ENCODE measurements at regions not wholly inside any gene's neighbourhood (a gene's known extent, or its start where the extent isn't known, plus 50 kb on each side); places are given as distances from the start of the nearest gene placed in this dataset.

- Histone ChIP-seq H3K36me3 (no peaks in the 10 kb centered on the region), H3K4me3 (no peak overlapping the region), H3K4me1 (replicated peaks) (no peaks in the 10 kb centered on the region), H3K27me3 (replicated peaks; ENCODE audit: insufficient read depth) (no peaks in the 10 kb centered on the region), H3K27ac (no peak overlapping the region), H3K9me3 (no peaks in the 10 kb centered on the region)
- no peak for TF ChIP-seq POLR2A (IDR thresholded peaks at IDR 0.05)
- no peak for TF ChIP-seq CTCF (IDR thresholded peaks at IDR 0.05)
- TF ChIP-seq POLR2AphosphoS5 (IDR thresholded peaks at IDR 0.05), result no peak
- WGBS, result 93% methylated on average over 6 of the region's 6 CpGs
- no peak for DNase-seq (ENCODE audit: low spot score)
- intact Hi-C loops (cut with DNase I), result no loop called here
These were observed 62.8 kb upstream of the COL13A1 start for GRCh38 chr10:69738858-69739435.

- DNase-seq (ENCODE audit: low spot score), result no peak
- TF ChIP-seq CTCF (IDR thresholded peaks at IDR 0.05), result no peak
- TF ChIP-seq POLR2AphosphoS5 (IDR thresholded peaks at IDR 0.05), result no peak
- TF ChIP-seq POLR2A (IDR thresholded peaks at IDR 0.05), result no peak
- Histone ChIP-seq H3K27ac (no peak overlapping the region), H3K36me3 (no peaks in the 10 kb centered on the region), H3K27me3 (replicated peaks; ENCODE audit: insufficient read depth) (no peaks in the 10 kb centered on the region), H3K4me3 (no peak overlapping the region), H3K9me3 (no peaks in the 10 kb centered on the region), H3K4me1 (replicated peaks) (no peaks in the 10 kb centered on the region)
- WGBS, result 84% methylated on average over 7 of the region's 7 CpGs
- intact Hi-C loops (cut with DNase I), result no loop called here
These were observed 62.1 kb upstream of the COL13A1 start for GRCh38 chr10:69739634-69740033.

- TF ChIP-seq POLR2A (IDR thresholded peaks at IDR 0.05) (no peak), POLR2AphosphoS5 (IDR thresholded peaks at IDR 0.05) (no peak), CTCF (IDR thresholded peaks at IDR 0.05) (no peak)
- H3K4me1 ChIP-seq (replicated peaks), result no peaks in the 10 kb centered on the region
These were observed 61.6 kb upstream of the COL13A1 start for GRCh38 chr10:69740126-69740525.

GRCh38 chr10:69741252-69741651, 60.5 kb upstream of the COL13A1 start:
- H3K36me3 ChIP-seq, result no peaks in the 10 kb centered on the region
- H3K4me1 ChIP-seq (replicated peaks), result no peaks in the 10 kb centered on the region
- 89% methylated on average over 1 of the region's 1 CpG for WGBS
- intact Hi-C loops (cut with DNase I), result no loop called here
- TF ChIP-seq CTCF (IDR thresholded peaks at IDR 0.05) (no peak), POLR2A (IDR thresholded peaks at IDR 0.05) (no peak), POLR2AphosphoS5 (IDR thresholded peaks at IDR 0.05) (no peak)
- no peak for DNase-seq (ENCODE audit: low spot score)
- H3K27me3 ChIP-seq (replicated peaks; ENCODE audit: insufficient read depth), result no peaks in the 10 kb centered on the region
- no peak overlapping the region for H3K4me3 ChIP-seq
- no peak overlapping the region for H3K27ac ChIP-seq
- no peaks in the 10 kb centered on the region for H3K9me3 ChIP-seq

More at GRCh38 chr10:69740126-69740525, 61.6 kb upstream of the COL13A1 start:
- H3K36me3 ChIP-seq, result no peaks in the 10 kb centered on the region
- H3K27me3 ChIP-seq (replicated peaks; ENCODE audit: insufficient read depth), result no peaks in the 10 kb centered on the region
- no peak overlapping the region for H3K4me3 ChIP-seq
- 84% methylated on average over 3 of the region's 3 CpGs for WGBS
- no peak for DNase-seq (ENCODE audit: low spot score)
- no peaks in the 10 kb centered on the region for H3K9me3 ChIP-seq
- intact Hi-C loops (cut with DNase I), result no loop called here
- H3K27ac ChIP-seq, result no peak overlapping the region

GRCh38 chr10:69741671-69742355, 59.9 kb upstream of the COL13A1 start:
- intact Hi-C loops (cut with DNase I), result no loop called here
- TF ChIP-seq POLR2AphosphoS5 (IDR thresholded peaks at IDR 0.05) (no peak), CTCF (IDR thresholded peaks at IDR 0.05) (no peak), POLR2A (IDR thresholded peaks at IDR 0.05) (no peak)

More at GRCh38 chr10:69741671-69742355, 59.9 kb upstream of the COL13A1 start:
- H3K36me3 ChIP-seq, result no peaks in the 10 kb centered on the region
- no peak overlapping the region for H3K27ac ChIP-seq
- H3K4me1 ChIP-seq (replicated peaks), result no peaks in the 10 kb centered on the region
- H3K9me3 ChIP-seq, result no peaks in the 10 kb centered on the region
- H3K4me3 ChIP-seq, result no peak overlapping the region
- WGBS, result 89% methylated on average over 5 of the region's 5 CpGs
- H3K27me3 ChIP-seq (replicated peaks; ENCODE audit: insufficient read depth), result no peaks in the 10 kb centered on the region
- DNase-seq (ENCODE audit: low spot score), result no peak

Measured in prostate gland (tissue), 2 donors.